HFF-Myc (cell line): ENCODE measurements at regions not wholly inside any gene's neighbourhood (a gene's known extent, or its start where the extent isn't known, plus 50 kb on each side); places are given as distances from the start of the nearest gene placed in this dataset.

Experiments
- DNase-seq: peaks from one replicate; pipeline ENCODE4 v3.0.0-alpha.2; 2011; ENCODE audit warnings: low read depth; ENCODE audit errors: extremely low read depth
- H3K4me3 ChIP-seq: replicated peaks from 2 replicates; pipeline ENCODE4 v1.5.1; 2011; ENCODE audit warnings: low read depth, mild to moderate bottlenecking, control low read depth, low read length
- CTCF ChIP-seq: IDR thresholded peaks from 2 replicates; pipeline ENCODE4 v1.5.1; 2012; ENCODE audit warnings: mild to moderate bottlenecking, low read depth, low read length, control low read depth; ENCODE audit errors: missing control alignments

GRCh38 chr18:29874519-29875098, 1167.9 kb downstream of the DSC3 start:
- DNase-seq = peak; percentile 11
- peak; percentile 44 for TF ChIP-seq CTCF
- H3K4me3 ChIP-seq = no peak overlapping the region

GRCh38 chr18:29873211-29873610, 1169.3 kb downstream of the DSC3 start:
- no peak for DNase-seq
- no peak overlapping the region for H3K4me3 ChIP-seq
- no peak for TF ChIP-seq CTCF

GRCh38 chr18:29871246-29871645, 1171.3 kb downstream of the DSC3 start:
- no peak for TF ChIP-seq CTCF
- DNase-seq = no peak
- no peak overlapping the region for H3K4me3 ChIP-seq

- no peak for TF ChIP-seq CTCF
- no peak for DNase-seq
- no peak overlapping the region for H3K4me3 ChIP-seq
Measured at GRCh38 chr18:29862824-29863223, 1179.7 kb downstream of the DSC3 start.

- no peak for TF ChIP-seq CTCF
- no peak for DNase-seq
- no peak overlapping the region for H3K4me3 ChIP-seq
Measured at GRCh38 chr18:29855637-29856036, 1186.9 kb downstream of the DSC3 start.

GRCh38 chr18:29853126-29853525, 1189.4 kb downstream of the DSC3 start:
- TF ChIP-seq CTCF = no peak
- DNase-seq = no peak
- no peak overlapping the region for H3K4me3 ChIP-seq

- TF ChIP-seq CTCF = no peak
- DNase-seq = no peak
Measured at GRCh38 chr18:29849144-29849543, 1193.4 kb downstream of the DSC3 start.

More at GRCh38 chr18:29849144-29849543, 1193.4 kb downstream of the DSC3 start:
- H3K4me3 ChIP-seq = no peak overlapping the region
